GM06990 (cell line): ENCODE measurements at regions not wholly inside any gene's neighbourhood (a gene's known extent, or its start where the extent isn't known, plus 50 kb on each side); places are given as distances from the start of the nearest gene placed in this dataset.
A peak's percentile ranks its signal among the peaks of the same experiment; 100 is the strongest.

Experiments
- DNase-seq: peaks from one replicate; pipeline ENCODE4 v3.0.0-alpha.2; 2011; ENCODE audit not compliant: insufficient read length; ENCODE audit errors: extremely low read depth
- H3K27me3 ChIP-seq: replicated peaks from 2 replicates; pipeline ENCODE4 v1.6.0; 2011; ENCODE audit warnings: low read length; ENCODE audit not compliant: control insufficient read depth, insufficient read depth
- H3K36me3 ChIP-seq: 2 replicates; pipeline ENCODE4 v1.5.1; 2011; ENCODE audit warnings: low read length; ENCODE audit not compliant: control insufficient read depth, insufficient read depth
- H3K4me3 ChIP-seq: replicated peaks from 2 replicates; pipeline ENCODE4 v1.5.1; 2011; ENCODE audit warnings: low read depth, mild to moderate bottlenecking, control low read depth, low read length
- CTCF ChIP-seq: IDR thresholded peaks from 2 replicates; pipeline ENCODE4 v1.5.1; 2011; ENCODE audit warnings: low read length, control low read depth, mild to moderate bottlenecking, inconsistent platforms; ENCODE audit not compliant: insufficient read depth, poor library complexity, severe bottlenecking

GRCh38 chr10:111989136-111989911, 194.2 kb downstream of the GPAM start:
- H3K4me3 ChIP-seq, result no peak overlapping the region
- DNase-seq, result no peak
- TF ChIP-seq CTCF, result no peak
- no peaks in the 10 kb centered on the region for H3K27me3 ChIP-seq
- H3K36me3 ChIP-seq, result no peaks in the 10 kb centered on the region

- Histone ChIP-seq H3K36me3 (no peaks in the 10 kb centered on the region), H3K4me3 (no peak overlapping the region), H3K27me3 (no peaks in the 10 kb centered on the region)
- DNase-seq, result no peak
- peak; percentile 10 for TF ChIP-seq CTCF
Measured at GRCh38 chr10:111990734-111991133, 192.8 kb downstream of the GPAM start.

GRCh38 chr10:111993321-111993720, 190.2 kb downstream of the GPAM start:
- no peak overlapping the region for H3K4me3 ChIP-seq
- DNase-seq, result no peak
- no peak for TF ChIP-seq CTCF
- no peaks in the 10 kb centered on the region for H3K27me3 ChIP-seq
- H3K36me3 ChIP-seq, result no peaks in the 10 kb centered on the region

- H3K27me3 ChIP-seq, result no peaks in the 10 kb centered on the region
- TF ChIP-seq CTCF, result no peak
- DNase-seq, result no peak
- no peak overlapping the region for H3K4me3 ChIP-seq
- H3K36me3 ChIP-seq, result no peaks in the 10 kb centered on the region
Measured at GRCh38 chr10:111993872-111994426, 189.6 kb downstream of the GPAM start.

GRCh38 chr10:111996103-111996502, 187.5 kb downstream of the GPAM start:
- Histone ChIP-seq H3K4me3 (no peak overlapping the region), H3K36me3 (no peaks in the 10 kb centered on the region), H3K27me3 (no peaks in the 10 kb centered on the region)
- TF ChIP-seq CTCF, result no peak
- DNase-seq, result peak; percentile 47

GRCh38 chr10:111998728-111999127, 184.8 kb downstream of the GPAM start:
- DNase-seq, result no peak
- H3K27me3 ChIP-seq, result no peaks in the 10 kb centered on the region
- no peak for TF ChIP-seq CTCF

More at GRCh38 chr10:111998728-111999127, 184.8 kb downstream of the GPAM start:
- H3K4me3 ChIP-seq, result no peak overlapping the region
- no peaks in the 10 kb centered on the region for H3K36me3 ChIP-seq
